ENCODE measurements at regions not wholly inside any gene's neighbourhood (a gene's known extent, or its start where the extent isn't known, plus 50 kb on each side); places are given as distances from the start of the nearest gene placed in this dataset.

DNA sequence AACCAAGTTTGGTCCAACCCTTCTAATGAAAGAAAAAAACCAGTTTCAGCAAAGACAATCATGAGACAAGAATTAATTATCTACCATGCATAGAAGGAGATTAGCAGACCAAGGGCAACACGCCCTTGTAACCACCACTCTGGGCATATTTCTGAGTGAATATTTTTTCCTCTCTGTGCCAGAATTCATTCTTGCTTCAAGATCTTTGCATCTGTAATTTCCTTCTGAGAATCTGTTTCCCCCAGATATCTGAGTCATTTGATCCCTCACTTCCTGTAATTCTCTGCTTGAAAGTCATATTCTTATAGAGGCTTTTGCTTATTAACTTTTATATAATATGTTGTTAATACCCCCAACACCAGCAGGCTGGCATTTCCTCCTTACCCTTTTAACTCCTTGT is 243.7 kb downstream of the SLC16A7 start:
- TF ChIP-seq FOSL1 (IDR thresholded peaks at IDR 0.05; ENCODE audit: insufficient read depth, low read depth, low read length) (no peak), TAF1 (IDR thresholded peaks at IDR 0.05; ENCODE audit: low read depth, low read length) (no peak), POLR2AphosphoS5 (IDR thresholded peaks at IDR 0.05; ENCODE audit: low read depth, low read length) (no peak), CBX8 (IDR thresholded peaks at IDR 0.05; ENCODE audit: borderline replicate concordance, low read depth, low read length) (no peak), YY1 (IDR thresholded peaks at IDR 0.05; ENCODE audit: low read depth, low read length) (no peak), POLR2A (IDR thresholded peaks at IDR 0.05; ENCODE audit: control extremely low read depth in 1 of 2, low read depth in 2 of 2, low read length in 2 of 2) (no peak), MAX (IDR thresholded peaks at IDR 0.05) (no peak), EZH2 (IDR thresholded peaks at IDR 0.05; ENCODE audit: low read depth, low read length, severe bottlenecking) (no peak), CTCF (IDR thresholded peaks at IDR 0.05; ENCODE audit: control extremely low read depth in 1 of 3, insufficient read depth in 1 of 3, low read depth in 1 of 3, low read length in 3 of 3) (no peak)
- TF ChIP-seq, protein P1, sequence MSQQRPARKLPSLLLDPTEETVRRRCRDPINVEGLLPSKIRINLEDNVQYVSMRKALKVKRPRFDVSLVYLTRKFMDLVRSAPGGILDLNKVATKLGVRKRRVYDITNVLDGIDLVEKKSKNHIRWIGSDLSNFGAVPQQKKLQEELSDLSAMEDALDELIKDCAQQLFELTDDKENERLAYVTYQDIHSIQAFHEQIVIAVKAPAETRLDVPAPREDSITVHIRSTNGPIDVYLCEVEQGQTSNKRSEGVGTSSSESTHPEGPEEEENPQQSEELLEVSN (IDR thresholded peaks at IDR 0.05), result no peak
